ENCODE measurements at regions not wholly inside any gene's neighbourhood (a gene's known extent, or its start where the extent isn't known, plus 50 kb on each side); places are given as distances from the start of the nearest gene placed in this dataset.

DNA sequence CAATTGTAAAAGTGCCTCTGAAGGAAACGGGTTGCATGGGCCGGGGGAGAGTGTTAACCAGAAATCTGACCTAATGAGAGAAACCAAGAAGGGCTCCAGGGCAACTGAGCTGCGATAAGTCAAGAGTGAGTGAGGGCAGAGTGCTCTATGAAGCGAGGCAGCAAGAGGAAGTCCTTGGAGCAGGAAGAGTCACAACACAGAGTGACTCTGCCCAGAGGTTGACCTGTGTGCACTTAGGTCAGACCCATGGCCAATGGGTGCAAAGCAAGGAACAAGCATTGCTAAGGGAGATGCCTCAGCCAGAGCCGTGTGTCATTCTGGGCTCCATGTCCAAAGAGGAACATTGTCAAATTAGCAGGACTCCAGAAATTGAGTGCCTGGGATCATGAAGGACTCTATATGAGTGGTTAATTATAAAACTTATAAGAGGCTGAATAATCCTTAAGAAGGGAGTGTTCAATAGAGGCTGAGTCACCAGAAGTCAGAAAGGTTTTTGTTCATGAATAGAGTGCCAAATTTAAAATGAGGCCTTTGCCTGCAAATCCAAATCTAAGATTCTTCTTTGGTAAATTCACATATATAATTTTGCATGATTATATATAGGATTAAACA is 438.5 kb downstream of the MED10 start:
- TF ChIP-seq, protein P1, sequence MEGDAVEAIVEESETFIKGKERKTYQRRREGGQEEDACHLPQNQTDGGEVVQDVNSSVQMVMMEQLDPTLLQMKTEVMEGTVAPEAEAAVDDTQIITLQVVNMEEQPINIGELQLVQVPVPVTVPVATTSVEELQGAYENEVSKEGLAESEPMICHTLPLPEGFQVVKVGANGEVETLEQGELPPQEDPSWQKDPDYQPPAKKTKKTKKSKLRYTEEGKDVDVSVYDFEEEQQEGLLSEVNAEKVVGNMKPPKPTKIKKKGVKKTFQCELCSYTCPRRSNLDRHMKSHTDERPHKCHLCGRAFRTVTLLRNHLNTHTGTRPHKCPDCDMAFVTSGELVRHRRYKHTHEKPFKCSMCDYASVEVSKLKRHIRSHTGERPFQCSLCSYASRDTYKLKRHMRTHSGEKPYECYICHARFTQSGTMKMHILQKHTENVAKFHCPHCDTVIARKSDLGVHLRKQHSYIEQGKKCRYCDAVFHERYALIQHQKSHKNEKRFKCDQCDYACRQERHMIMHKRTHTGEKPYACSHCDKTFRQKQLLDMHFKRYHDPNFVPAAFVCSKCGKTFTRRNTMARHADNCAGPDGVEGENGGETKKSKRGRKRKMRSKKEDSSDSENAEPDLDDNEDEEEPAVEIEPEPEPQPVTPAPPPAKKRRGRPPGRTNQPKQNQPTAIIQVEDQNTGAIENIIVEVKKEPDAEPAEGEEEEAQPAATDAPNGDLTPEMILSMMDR (IDR thresholded peaks at IDR 0.05; ENCODE audit: insufficient read depth, low read length), result no peak

DNA sequence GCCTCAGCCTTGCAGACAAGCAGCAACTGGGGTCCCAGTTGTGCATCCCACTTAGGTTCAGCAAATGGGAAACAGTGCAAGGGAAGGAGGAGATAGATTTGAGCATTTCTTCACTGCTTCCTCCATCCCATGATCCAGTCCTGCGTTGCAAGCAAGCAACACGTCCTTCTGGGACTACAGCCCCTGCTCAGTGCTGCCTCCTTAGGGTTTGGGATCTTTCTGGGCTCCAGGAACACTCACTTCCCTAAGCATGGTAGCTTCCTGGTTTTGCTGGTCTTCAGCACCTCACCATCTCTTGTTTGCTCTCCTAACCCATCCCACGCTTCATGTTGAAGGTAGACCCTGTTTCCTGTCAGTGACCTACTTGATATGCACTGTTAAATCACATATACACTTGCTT is 444.7 kb downstream of the MED10 start:
- TF ChIP-seq, protein P1 (IDR thresholded peaks at IDR 0.05; ENCODE audit: insufficient read depth, low read length), result no peak
- no peak for DNase-seq (ENCODE audit: low read depth)
- no peak overlapping the region for H3K4me3 ChIP-seq (ENCODE audit: low read depth, low read length)

More for the DNA sequence above, 438.5 kb downstream of the MED10 start:
- DNase-seq (ENCODE audit: low read depth), result no peak
- no peak overlapping the region for H3K4me3 ChIP-seq (ENCODE audit: low read depth, low read length)

DNA sequence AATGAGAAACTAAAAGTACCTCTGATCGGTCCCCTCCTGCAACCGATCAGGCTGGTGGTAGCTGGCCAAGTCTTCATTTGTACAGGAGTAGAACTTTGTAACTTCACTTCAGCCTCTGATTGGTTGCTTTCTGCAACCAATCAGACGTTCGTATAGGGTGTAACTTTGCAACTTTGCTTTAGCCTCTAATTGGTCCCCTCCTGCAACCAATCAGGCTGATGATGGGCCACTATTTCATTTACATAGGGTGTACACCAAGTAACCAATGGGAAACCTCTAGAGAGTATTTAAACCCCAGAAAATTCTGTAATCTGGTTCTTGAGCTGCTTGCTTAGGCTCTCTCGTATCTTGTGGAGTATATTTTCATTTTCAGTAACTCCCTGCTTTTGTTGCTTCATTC is 445.5 kb downstream of the MED10 start:
- TF ChIP-seq, protein P1 (IDR thresholded peaks at IDR 0.05; ENCODE audit: insufficient read depth, low read length), result no peak
- H3K4me3 ChIP-seq (ENCODE audit: low read depth, low read length), result no peak overlapping the region
- no peak for DNase-seq (ENCODE audit: low read depth)

DNA sequence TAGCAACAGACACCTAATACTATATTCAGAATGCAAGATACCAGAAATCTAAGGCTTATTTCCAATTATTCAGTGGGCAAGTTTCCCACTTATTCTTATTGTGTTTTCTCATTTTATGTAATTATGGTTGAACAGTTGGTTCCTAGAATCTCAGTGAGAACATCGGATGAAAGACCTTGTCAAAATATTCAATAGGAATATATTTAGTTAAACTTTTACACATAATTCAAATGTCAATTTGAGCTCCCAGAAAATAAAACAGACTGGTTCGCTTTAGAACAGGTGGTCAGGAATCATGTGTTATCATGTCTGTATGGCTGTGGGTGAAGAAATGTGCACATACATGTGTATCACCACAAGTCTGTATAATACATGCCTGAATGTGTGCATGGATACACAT is 447.8 kb downstream of the MED10 start:
- no peak overlapping the region for H3K4me3 ChIP-seq (ENCODE audit: low read depth, low read length)
- TF ChIP-seq, protein P1 (IDR thresholded peaks at IDR 0.05; ENCODE audit: insufficient read depth, low read length), result no peak
- DNase-seq (ENCODE audit: low read depth), result no peak

DNA sequence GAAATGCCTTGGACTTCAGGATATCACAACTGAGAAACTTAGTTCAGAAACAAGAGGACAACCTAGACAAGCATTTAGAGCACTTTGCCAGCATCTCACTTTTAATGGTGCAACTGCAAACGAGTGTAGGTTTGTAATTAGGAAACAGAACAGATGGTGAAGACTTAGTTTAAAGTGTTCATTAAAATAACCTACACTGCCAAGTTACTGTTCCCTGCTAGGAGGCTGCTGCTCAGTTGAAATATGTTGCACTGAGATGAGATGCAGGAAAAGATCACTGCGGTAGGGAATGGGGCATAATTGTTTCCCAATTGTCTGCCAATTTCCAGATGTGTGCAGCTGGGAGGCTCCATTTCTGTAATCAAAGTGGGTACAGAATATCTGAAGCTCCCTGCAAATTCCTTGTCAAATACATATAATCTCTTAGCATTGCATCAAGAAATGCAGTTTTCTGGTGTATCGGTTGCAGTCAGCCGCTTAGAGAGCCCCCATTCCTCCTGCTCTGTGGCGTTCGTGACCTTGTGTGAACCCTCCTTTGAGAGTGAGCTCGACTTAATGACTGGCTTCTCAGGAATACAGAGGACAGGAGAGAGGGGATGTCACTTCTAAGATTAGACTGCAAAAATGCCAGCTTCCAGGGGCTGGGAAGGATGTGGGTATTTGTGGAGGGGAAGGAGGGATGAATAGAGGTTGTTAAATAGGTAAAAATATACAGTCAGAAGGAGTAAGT is 448.9 kb downstream of the MED10 start:
- no peak for DNase-seq (ENCODE audit: low read depth)
- no peak overlapping the region for H3K4me3 ChIP-seq (ENCODE audit: low read depth, low read length)
- TF ChIP-seq, protein P1 (IDR thresholded peaks at IDR 0.05; ENCODE audit: insufficient read depth, low read length), result no peak

DNA sequence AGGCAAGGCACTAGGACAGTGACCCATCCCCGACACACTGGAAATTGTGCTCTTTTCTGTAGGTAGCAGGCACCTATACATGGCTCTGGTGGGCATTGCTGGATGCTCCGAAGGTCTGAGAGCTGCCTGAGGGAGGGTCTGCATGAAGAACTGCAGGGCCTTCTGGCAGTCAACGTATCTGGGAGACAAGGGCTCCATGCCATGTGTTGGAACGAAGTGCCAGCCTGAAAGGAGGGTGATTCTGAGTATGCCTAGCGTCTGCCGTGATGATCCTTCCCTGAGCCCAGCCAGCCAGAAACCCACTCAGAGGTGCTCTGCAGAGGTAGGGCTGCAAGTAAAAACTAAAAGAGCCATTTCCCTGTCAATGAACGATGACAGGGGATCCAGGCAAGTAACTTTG is 453.2 kb downstream of the MED10 start:
- no peak overlapping the region for H3K4me3 ChIP-seq (ENCODE audit: low read depth, low read length)
- no peak for DNase-seq (ENCODE audit: low read depth)
- TF ChIP-seq, protein P1 (IDR thresholded peaks at IDR 0.05; ENCODE audit: insufficient read depth, low read length), result no peak
